Lower leg skin (tissue), 4 donors: ENCODE measurements at regions not wholly inside any gene's neighbourhood (a gene's known extent, or its start where the extent isn't known, plus 50 kb on each side); places are given as distances from the start of the nearest gene placed in this dataset.

Experiments used
- DNase-seq, 2 donors: peaks; one replicate each; pipeline ENCODE4 v3.0.0-alpha.2; 2019; ENCODE audit warnings: low spot score in 2 of 2
- H3K4me3 ChIP-seq: fragments of 200-600 bp; sonication (generic); 2 replicates; pipeline ENCODE4 v1.5.1; 2017; ENCODE audit warnings: mild to moderate bottlenecking, low read depth; ENCODE audit not compliant: poor library complexity, severe bottlenecking
- CTCF ChIP-seq, 3 donors: fragments of 450-650 bp; IDR thresholded peaks; one replicate each; pipeline ENCODE4 v1.5.1; 2016; ENCODE audit warnings: antibody characterized with exemption in 3 of 3, mild to moderate bottlenecking in 3 of 3, moderate library complexity in 2 of 3
- POLR2A ChIP-seq, 2 donors: fragments of 450-650 bp; IDR thresholded peaks; one replicate each; pipeline ENCODE4 v1.6.1; 2016 to 2017; ENCODE audit warnings: antibody characterized with exemption in 2 of 2, mild to moderate bottlenecking in 1 of 2, moderate library complexity in 1 of 2
- WGBS, 2 donors: methylation state at CpG; one replicate each; pipeline ENCODE4 v1.1.5; 2018; 5-methylcytosine and 5-hydroxymethylcytosine counted together
- intact Hi-C: fragments of 100-400 bp; cut with DNase I; formaldehyde crosslinking; loops from one replicate; pipeline ENCODE4 v1.15.0; 2023; ENCODE audit warnings: low total_unique reads

- WGBS, 2 donors = 91 to 97% methylated on average over 5 of the region's 5 CpGs
Observed at GRCh38 chr12:107417004-107417403, 268.6 kb upstream of the PWP1 start.

GRCh38 chr12:107418981-107419380 is 266.6 kb upstream of the PWP1 start:
- DNase-seq = no peak
- intact Hi-C loops = no loop called here
- TF ChIP-seq CTCF (IDR thresholded peaks at IDR 0.05) = no peak
- no peak for TF ChIP-seq POLR2A (IDR thresholded peaks at IDR 0.05)
- H3K4me3 ChIP-seq = no peak overlapping the region

More at GRCh38 chr12:107417004-107417403, 268.6 kb upstream of the PWP1 start:
- DNase-seq = no peak
- intact Hi-C loops = no loop called here
- TF ChIP-seq POLR2A (IDR thresholded peaks at IDR 0.05) = no peak
- no peak for TF ChIP-seq CTCF (IDR thresholded peaks at IDR 0.05)
- H3K4me3 ChIP-seq = no peak overlapping the region

GRCh38 chr12:107423531-107423930 is 262.1 kb upstream of the PWP1 start:
- 69 to 81% methylated on average over 5 of the region's 5 CpGs for WGBS, 2 donors

GRCh38 chr12:107429006-107429705 is 256.4 kb upstream of the PWP1 start:
- DNase-seq = no peak
- TF ChIP-seq CTCF (IDR thresholded peaks at IDR 0.05) = no peak
- TF ChIP-seq POLR2A (IDR thresholded peaks at IDR 0.05) = no peak
- intact Hi-C loops = no loop called here
- H3K4me3 ChIP-seq = no peak overlapping the region
- 37 to 47% methylated on average over 7 of the region's 7 CpGs for WGBS, 2 donors

More at GRCh38 chr12:107423531-107423930, 262.1 kb upstream of the PWP1 start:
- DNase-seq = no peak
- TF ChIP-seq POLR2A (IDR thresholded peaks at IDR 0.05) (no peak), CTCF (IDR thresholded peaks at IDR 0.05) (no peak)
- intact Hi-C loops = no loop called here
- H3K4me3 ChIP-seq = no peak overlapping the region

GRCh38 chr12:107431942-107432341 is 253.7 kb upstream of the PWP1 start:
- H3K4me3 ChIP-seq = no peak overlapping the region
- 70% methylated on average over 1 of the region's 1 CpG for WGBS, 2 donors

More at GRCh38 chr12:107431942-107432341, 253.7 kb upstream of the PWP1 start:
- intact Hi-C loops = no loop called here
- no peak for DNase-seq
- TF ChIP-seq CTCF (IDR thresholded peaks at IDR 0.05) (no peak), POLR2A (IDR thresholded peaks at IDR 0.05) (no peak)
